HL-60 (cell line): ENCODE measurements at regions not wholly inside any gene's neighbourhood (a gene's known extent, or its start where the extent isn't known, plus 50 kb on each side); places are given as distances from the start of the nearest gene placed in this dataset.

Experiments
- DNase-seq, 2 experiments: peaks; one replicate each; pipeline ENCODE4 v3.0.0-alpha.2; 2010 to 2020; ENCODE audit warnings: low read depth in 1 of 2, low spot score in 1 of 2
- H3K27ac ChIP-seq: fragments of 250-450 bp; sonication (Bioruptor Pico); replicated peaks from 2 replicates; pipeline ENCODE4 v1.5.1; 2020; ENCODE audit warnings: mild to moderate bottlenecking, moderate library complexity
- H3K27me3 ChIP-seq: fragments of 250-450 bp; sonication (Bioruptor Pico); 2 replicates; pipeline ENCODE4 v1.5.1; 2021; ENCODE audit warnings: mild to moderate bottlenecking, moderate library complexity; ENCODE audit not compliant: insufficient read depth, poor library complexity, severe bottlenecking
- H3K4me3 ChIP-seq: replicated peaks from 2 replicates; pipeline ENCODE4 v1.5.1; 2011; ENCODE audit warnings: mild to moderate bottlenecking, control low read depth, low read length; ENCODE audit not compliant: insufficient read depth
- CTCF ChIP-seq: IDR thresholded peaks from one replicate; pipeline ENCODE4 v1.5.1; 2011; ENCODE audit warnings: low read length, control low read depth, inconsistent platforms; ENCODE audit not compliant: insufficient read depth
- GABPA ChIP-seq: IDR thresholded peaks from 2 replicates; pipeline ENCODE4 v1.6.1; 2012; ENCODE audit warnings: low read depth
- POLR2AphosphoS5 ChIP-seq: IDR thresholded peaks from 2 replicates; pipeline ENCODE4 v1.6.1; 2012; ENCODE audit warnings: low read depth
- REST ChIP-seq: IDR thresholded peaks from 2 replicates; pipeline ENCODE4 v1.6.1; 2012; ENCODE audit warnings: low read depth; ENCODE audit not compliant: insufficient replicate concordance
- SPI1 ChIP-seq: IDR thresholded peaks from 2 replicates; pipeline ENCODE4 v1.6.1; 2012; ENCODE audit warnings: low read depth, mild to moderate bottlenecking, borderline replicate concordance

GRCh38 chr1:30329802-30330557 is 393.4 kb downstream of the MATN1 start:
- H3K27me3 ChIP-seq, result no peaks in the 10 kb centered on the region
- no peak overlapping the region for H3K4me3 ChIP-seq
- H3K27ac ChIP-seq, result no peak overlapping the region
- TF ChIP-seq SPI1 (no peak), GABPA (no peak), CTCF (no peak), REST (no peak), POLR2AphosphoS5 (no peak)
- no peak for DNase-seq

DNA sequence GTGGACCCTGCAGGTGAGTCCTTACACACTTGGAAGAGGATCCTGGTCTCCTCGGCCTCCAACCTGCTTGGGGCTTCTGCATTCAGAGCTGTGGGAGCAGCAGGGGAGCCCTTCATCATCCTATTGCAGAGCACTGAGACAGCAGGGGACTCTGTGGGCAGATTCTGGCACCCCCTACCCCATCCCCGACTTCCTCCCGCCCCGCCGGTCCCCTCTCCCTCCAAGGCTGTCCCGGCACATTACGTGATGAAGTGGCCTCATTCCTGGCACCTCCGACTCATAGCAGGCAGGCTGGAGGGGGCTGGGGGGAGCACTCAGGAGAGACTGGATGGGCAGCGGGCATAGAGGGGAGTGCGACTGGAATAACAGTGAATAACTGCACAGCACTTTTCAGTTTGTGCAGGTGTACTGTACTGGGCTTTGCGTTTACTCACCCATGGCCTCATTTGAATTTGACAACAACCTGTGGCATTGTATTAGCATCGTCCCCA is 394.1 kb downstream of the MATN1 start:
- Histone ChIP-seq H3K27ac (no peak overlapping the region), H3K4me3 (no peak overlapping the region), H3K27me3 (no peaks in the 10 kb centered on the region)
- DNase-seq, result no peak
- no peak for TF ChIP-seq SPI1
- no peak for TF ChIP-seq REST
- TF ChIP-seq POLR2AphosphoS5, result no peak
- no peak for TF ChIP-seq CTCF
- TF ChIP-seq GABPA, result no peak

GRCh38 chr1:30328401-30329262 is 394.8 kb downstream of the MATN1 start:
- Histone ChIP-seq H3K4me3 (no peak overlapping the region), H3K27ac (no peak overlapping the region), H3K27me3 (no peaks in the 10 kb centered on the region)
- no peak for DNase-seq
- TF ChIP-seq CTCF, result no peak
- no peak for TF ChIP-seq SPI1
- TF ChIP-seq GABPA, result no peak
- no peak for TF ChIP-seq POLR2AphosphoS5
- no peak for TF ChIP-seq REST
